Left lung (tissue), 4 donors: ENCODE measurements at regions not wholly inside any gene's neighbourhood (a gene's known extent, or its start where the extent isn't known, plus 50 kb on each side); places are given as distances from the start of the nearest gene placed in this dataset.

Experiments
- ATAC-seq: fragments of 200-7000 bp; cut with Tn5 transposase; one replicate; pipeline ENCODE4 v1.9.1; 2020; ENCODE audit warnings: moderate library complexity
- DNase-seq, 4 donors: peaks; one replicate each; pipeline ENCODE4 v3.0.0-alpha.2; 2013 to 2020
- H3K27ac ChIP-seq, 2 donors: fragments of 200-600 bp; sonication (generic) in 1 of 2; one replicate each; pipeline versions ENCODE4 v1.5.0 to v1.8.0; 2020 to 2021
- H3K27me3 ChIP-seq, 2 donors: fragments of 200-600 bp; sonication (generic) in 1 of 2; one replicate each; pipeline versions ENCODE4 v1.5.0 to v1.8.0; 2020 to 2021
- H3K36me3 ChIP-seq, 2 donors: fragments of 200-600 bp; sonication (generic) in 1 of 2; one replicate each; pipeline versions ENCODE4 v1.5.0 to v1.8.0; 2020 to 2021
- H3K4me1 ChIP-seq, 2 donors: fragments of 200-600 bp; one replicate each; pipeline ENCODE4 v1.8.0; 2021
- H3K4me3 ChIP-seq, 2 donors: fragments of 200-600 bp; sonication (generic) in 1 of 2; one replicate each; pipeline versions ENCODE4 v1.5.0 to v1.8.0; 2020 to 2021; ENCODE audit warnings: mild to moderate bottlenecking in 1 of 2
- H3K9me3 ChIP-seq, 2 donors: fragments of 200-600 bp; sonication (generic) in 1 of 2; one replicate each; pipeline versions ENCODE4 v1.5.0 to v1.8.0; 2020 to 2021
- intact Hi-C, 2 donors: fragments of 100-400 bp; cut with DNase I; formaldehyde crosslinking; loops; one replicate each; pipeline versions ENCODE4 v1.11.2 to v1.14.2; 2022
- TF ChIP-seq, protein P1 (sequence below), 2 donors: fragments of 200-600 bp; sonication (generic) in 1 of 2; IDR thresholded peaks; one replicate each; pipeline versions ENCODE4 v1.5.0 to v1.8.0; 2021; ENCODE audit warnings: antibody characterized with exemption in 2 of 2
- donor health status: DM: no; HTN: yes; CAD: no.
- donor health status: DM: no; HTN: no; CAD: no.

DNA sequence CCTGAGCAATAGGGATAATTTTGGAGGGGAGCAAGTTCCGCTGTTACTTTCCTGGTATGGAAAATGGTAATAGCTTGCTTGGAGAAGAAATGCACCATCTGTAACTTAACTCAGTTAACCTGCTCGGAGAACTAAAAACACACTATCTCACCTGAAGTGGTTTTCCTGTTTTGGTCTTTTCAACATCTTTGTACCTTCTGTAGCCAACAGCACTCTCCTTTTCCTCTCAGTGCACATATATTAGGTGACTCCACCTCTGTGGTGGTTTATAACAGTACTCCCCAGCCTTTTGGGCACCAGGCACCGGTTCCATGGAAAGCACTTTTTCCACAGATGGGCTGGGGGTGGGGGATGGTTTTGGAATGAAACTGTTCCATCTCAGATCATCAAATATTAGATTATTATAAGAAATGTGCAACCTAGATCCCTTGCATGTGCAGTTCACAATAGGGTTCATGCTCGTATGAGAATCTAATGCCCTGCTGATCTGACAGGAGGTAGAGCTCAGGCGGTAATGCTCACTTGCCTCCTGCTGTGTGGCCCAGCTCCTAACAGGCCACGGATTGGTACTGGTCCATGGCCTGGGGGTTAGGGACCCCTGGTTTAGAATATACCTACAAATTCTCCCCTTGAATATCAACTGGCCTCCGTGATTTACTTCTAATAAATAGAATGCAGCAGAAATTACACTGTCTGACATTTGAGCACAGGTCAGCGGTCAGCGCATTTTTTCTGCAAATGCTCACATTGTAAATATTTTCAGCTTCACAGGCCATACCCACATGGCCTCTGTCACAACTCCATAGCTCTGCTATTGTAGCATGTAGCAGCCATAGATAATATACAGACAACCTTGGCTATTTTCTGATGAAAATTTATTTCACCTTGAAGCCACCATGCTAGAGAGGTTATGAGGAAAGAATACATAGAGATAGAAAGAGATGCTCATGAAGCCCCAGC, 83.8 kb upstream of the SUCLG2 start:
- H3K36me3 ChIP-seq: peaks cover 0 to 3% of the 10 kb centered on the region in 2 donors
- DNase-seq (no peak), ATAC-seq (no peak)
- H3K4me3 ChIP-seq: no peak overlapping the region
- no peak overlapping the region for H3K27ac ChIP-seq
- H3K27me3 ChIP-seq: no peaks in the 10 kb centered on the region
- peaks cover 0 to 9% of the 10 kb centered on the region in 2 donors for H3K9me3 ChIP-seq
- H3K4me1 ChIP-seq: no peaks in the 10 kb centered on the region
- intact Hi-C loops: no loop called here
- TF ChIP-seq, protein P1, sequence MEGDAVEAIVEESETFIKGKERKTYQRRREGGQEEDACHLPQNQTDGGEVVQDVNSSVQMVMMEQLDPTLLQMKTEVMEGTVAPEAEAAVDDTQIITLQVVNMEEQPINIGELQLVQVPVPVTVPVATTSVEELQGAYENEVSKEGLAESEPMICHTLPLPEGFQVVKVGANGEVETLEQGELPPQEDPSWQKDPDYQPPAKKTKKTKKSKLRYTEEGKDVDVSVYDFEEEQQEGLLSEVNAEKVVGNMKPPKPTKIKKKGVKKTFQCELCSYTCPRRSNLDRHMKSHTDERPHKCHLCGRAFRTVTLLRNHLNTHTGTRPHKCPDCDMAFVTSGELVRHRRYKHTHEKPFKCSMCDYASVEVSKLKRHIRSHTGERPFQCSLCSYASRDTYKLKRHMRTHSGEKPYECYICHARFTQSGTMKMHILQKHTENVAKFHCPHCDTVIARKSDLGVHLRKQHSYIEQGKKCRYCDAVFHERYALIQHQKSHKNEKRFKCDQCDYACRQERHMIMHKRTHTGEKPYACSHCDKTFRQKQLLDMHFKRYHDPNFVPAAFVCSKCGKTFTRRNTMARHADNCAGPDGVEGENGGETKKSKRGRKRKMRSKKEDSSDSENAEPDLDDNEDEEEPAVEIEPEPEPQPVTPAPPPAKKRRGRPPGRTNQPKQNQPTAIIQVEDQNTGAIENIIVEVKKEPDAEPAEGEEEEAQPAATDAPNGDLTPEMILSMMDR (IDR thresholded peaks at IDR 0.05): no peak

DNA sequence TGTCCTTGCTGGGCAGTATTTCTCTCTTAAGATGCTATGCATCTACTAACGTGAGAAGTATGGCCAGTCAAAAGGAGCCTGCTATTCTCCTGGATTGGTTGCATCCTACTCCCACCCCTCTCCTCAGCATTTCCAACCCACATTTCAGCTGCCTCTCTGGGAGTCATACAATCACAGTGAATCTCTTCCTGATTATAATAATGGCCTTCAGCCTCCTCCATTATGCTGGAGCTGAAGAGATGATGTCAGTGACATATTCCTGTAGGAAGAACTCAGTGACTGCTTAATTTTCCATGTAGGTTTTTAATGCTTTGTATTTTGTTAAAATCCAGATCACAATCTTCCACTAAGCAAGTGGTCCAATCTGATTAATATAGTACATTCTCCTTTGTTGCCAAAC, 82.7 kb upstream of the SUCLG2 start:
- H3K27ac ChIP-seq: no peak overlapping the region
- TF ChIP-seq, protein P1 (IDR thresholded peaks at IDR 0.05): no peak
- intact Hi-C loops: no loop called here

DNA sequence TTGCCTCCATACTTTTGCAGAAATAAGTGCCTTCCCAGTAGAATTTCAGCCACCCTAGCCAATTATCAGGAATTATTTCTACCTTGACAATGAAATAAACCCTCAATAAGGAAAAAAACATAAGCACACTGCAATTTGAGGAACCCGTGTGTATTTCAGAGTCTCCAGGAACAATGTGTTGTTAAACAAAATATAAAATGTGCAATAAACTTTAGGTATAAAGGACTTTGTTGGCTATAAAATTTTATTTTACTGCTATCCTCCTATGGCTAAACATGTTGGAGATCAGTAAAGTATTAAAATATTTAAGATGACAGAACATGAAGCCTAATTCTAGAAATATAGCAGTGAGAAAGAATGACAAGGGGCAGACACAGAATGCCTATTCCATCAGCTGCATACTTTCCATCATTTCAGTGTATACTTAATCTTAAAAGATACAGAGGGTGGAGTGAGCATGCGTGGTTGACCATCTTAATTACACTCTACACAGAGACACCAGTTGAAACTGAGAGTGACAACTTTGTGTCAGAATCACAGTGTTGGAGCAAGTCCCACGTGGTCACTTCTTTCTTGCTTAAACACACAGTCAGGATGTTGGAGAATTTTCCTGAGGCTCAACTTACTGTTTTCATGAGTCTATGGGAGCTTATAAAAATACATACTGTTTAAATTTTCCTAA, 79.0 kb upstream of the SUCLG2 start:
- no peak overlapping the region for H3K27ac ChIP-seq
- intact Hi-C loops: no loop called here
- TF ChIP-seq, protein P1 (IDR thresholded peaks at IDR 0.05): no peak
- no peaks in the 10 kb centered on the region for H3K27me3 ChIP-seq
- no peaks in the 10 kb centered on the region for H3K9me3 ChIP-seq
- no peak overlapping the region for H3K4me3 ChIP-seq
- no peak for DNase-seq
- H3K36me3 ChIP-seq: no peaks in the 10 kb centered on the region
- ATAC-seq: no peak
- H3K4me1 ChIP-seq: no peaks in the 10 kb centered on the region

More for the DNA sequence above, 82.7 kb upstream of the SUCLG2 start:
- no peaks in the 10 kb centered on the region for H3K4me1 ChIP-seq
- H3K27me3 ChIP-seq: no peaks in the 10 kb centered on the region
- DNase-seq (no peak), ATAC-seq (no peak)
- peaks cover 0 to 9% of the 10 kb centered on the region in 2 donors for H3K9me3 ChIP-seq
- H3K4me3 ChIP-seq: no peak overlapping the region
- H3K36me3 ChIP-seq: no peaks in the 10 kb centered on the region

DNA sequence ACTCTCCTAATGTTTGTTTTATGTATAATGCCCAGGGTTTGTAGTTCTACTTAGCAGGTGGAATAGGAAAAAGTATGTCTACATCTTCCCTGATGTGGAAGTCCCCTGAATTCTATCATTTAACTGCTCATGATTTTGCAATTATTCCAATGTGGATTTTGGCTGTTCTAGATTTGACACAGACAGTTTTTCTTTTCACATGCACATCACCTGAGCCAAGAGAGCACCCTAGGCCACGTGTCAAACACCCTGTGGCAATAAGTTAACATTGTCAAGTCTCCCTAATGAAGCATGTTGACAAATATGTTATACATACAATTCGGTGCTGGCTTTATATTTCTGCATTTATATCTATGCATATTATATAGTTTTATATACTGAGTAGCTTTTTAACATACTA, 70.0 kb upstream of the SUCLG2 start:
- ATAC-seq: no peak

More for the DNA sequence above, 70.0 kb upstream of the SUCLG2 start:
- H3K36me3 ChIP-seq: no peaks in the 10 kb centered on the region
- intact Hi-C loops: no loop called here
- H3K9me3 ChIP-seq: peaks cover 0 to 15% of the 10 kb centered on the region in 2 donors
- no peak overlapping the region for H3K4me3 ChIP-seq
- H3K4me1 ChIP-seq: no peaks in the 10 kb centered on the region
- H3K27ac ChIP-seq: no peak overlapping the region
- DNase-seq: no peak
- TF ChIP-seq, protein P1 (IDR thresholded peaks at IDR 0.05): no peak
- no peaks in the 10 kb centered on the region for H3K27me3 ChIP-seq
